Vagina (tissue), 2 donors: ENCODE measurements at regions not wholly inside any gene's neighbourhood (a gene's known extent, or its start where the extent isn't known, plus 50 kb on each side); places are given as distances from the start of the nearest gene placed in this dataset.

Experiments
- DNase-seq, 2 donors: peaks; one replicate each; pipeline ENCODE4 v3.0.0-alpha.2; 2017; ENCODE audit errors: extremely low spot score in 2 of 2
- H3K27ac ChIP-seq: fragments of 200-600 bp; sonication (generic); one replicate; pipeline ENCODE4 v1.5.1; 2019
- H3K27me3 ChIP-seq: fragments of 200-600 bp; sonication (generic); one replicate; pipeline ENCODE4 v1.5.1; 2019
- H3K36me3 ChIP-seq, 2 donors: fragments of 200-600 bp; sonication (generic); one replicate each; pipeline ENCODE4 v1.5.1; 2017 to 2019
- H3K4me1 ChIP-seq: fragments of 200-600 bp; sonication (generic); one replicate; pipeline ENCODE4 v1.5.1; 2019
- H3K4me3 ChIP-seq, 2 donors: fragments of 200-600 bp; sonication (generic); 1 replicate in 1 of 2; 2 replicates in 1 of 2; pipeline ENCODE4 v1.5.1; 2016 to 2019
- H3K9me3 ChIP-seq: fragments of 200-600 bp; sonication (generic); one replicate; pipeline ENCODE4 v1.5.1; 2019
- POLR2A ChIP-seq, 2 donors: fragments of 450-650 bp; IDR thresholded peaks; one replicate each; pipeline ENCODE4 v1.6.1; 2017; ENCODE audit warnings: antibody characterized with exemption in 2 of 2, mild to moderate bottlenecking in 2 of 2, moderate library complexity in 2 of 2
- POLR2AphosphoS5 ChIP-seq, 2 donors: sonication (generic); formaldehyde crosslinking; IDR thresholded peaks; one replicate each; pipeline ENCODE4 v1.9.0; 2017; ENCODE audit warnings: antibody characterized with exemption in 2 of 2, mild to moderate bottlenecking in 2 of 2, low read depth in 1 of 2; ENCODE audit not compliant: insufficient read depth in 1 of 2
- intact Hi-C: fragments of 100-400 bp; cut with DNase I; formaldehyde crosslinking; loops from one replicate; pipeline ENCODE4 v1.15.1; 2023
- TF ChIP-seq, protein P1 (sequence below), 3 experiments: fragments of 450-650 bp in 2 of 3; fragments of 200-600 bp in 1 of 3; sonication (generic) in 1 of 3; IDR thresholded peaks; one replicate each; pipeline ENCODE4 v1.5.1; 2017 to 2019; ENCODE audit warnings: antibody characterized with exemption in 3 of 3, mild to moderate bottlenecking in 2 of 3, moderate library complexity in 2 of 3

DNA sequence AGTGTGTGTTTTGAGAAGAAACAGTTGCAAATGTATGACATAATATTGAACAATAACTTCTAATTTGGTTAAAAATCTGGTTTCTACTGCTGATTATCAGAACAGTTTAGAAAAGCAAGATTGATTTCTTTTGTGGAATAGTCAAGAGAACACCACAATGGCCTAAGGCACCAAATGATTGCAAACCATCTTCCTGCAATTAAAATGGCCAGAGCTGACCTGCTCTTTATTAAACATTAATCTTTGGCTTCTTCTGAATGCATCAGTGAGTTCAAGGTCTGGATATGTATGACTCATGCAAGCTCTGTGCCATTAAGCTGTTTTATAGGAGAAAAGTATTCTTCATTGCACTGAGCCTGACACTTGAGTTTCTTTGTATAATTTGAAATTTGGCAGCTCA, 107.8 kb upstream of the PDHA2 start:
- TF ChIP-seq, protein P1, sequence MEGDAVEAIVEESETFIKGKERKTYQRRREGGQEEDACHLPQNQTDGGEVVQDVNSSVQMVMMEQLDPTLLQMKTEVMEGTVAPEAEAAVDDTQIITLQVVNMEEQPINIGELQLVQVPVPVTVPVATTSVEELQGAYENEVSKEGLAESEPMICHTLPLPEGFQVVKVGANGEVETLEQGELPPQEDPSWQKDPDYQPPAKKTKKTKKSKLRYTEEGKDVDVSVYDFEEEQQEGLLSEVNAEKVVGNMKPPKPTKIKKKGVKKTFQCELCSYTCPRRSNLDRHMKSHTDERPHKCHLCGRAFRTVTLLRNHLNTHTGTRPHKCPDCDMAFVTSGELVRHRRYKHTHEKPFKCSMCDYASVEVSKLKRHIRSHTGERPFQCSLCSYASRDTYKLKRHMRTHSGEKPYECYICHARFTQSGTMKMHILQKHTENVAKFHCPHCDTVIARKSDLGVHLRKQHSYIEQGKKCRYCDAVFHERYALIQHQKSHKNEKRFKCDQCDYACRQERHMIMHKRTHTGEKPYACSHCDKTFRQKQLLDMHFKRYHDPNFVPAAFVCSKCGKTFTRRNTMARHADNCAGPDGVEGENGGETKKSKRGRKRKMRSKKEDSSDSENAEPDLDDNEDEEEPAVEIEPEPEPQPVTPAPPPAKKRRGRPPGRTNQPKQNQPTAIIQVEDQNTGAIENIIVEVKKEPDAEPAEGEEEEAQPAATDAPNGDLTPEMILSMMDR (IDR thresholded peaks at IDR 0.05) = no peak
- TF ChIP-seq POLR2AphosphoS5 (IDR thresholded peaks at IDR 0.05; ENCODE audit: insufficient read depth in 1 of 2, low read depth in 1 of 2) = no peak
- TF ChIP-seq POLR2A (IDR thresholded peaks at IDR 0.05) = no peak
- no peaks in the 10 kb centered on the region for H3K4me1 ChIP-seq
- no peaks in the 10 kb centered on the region for H3K27me3 ChIP-seq
- H3K27ac ChIP-seq = no peak overlapping the region
- intact Hi-C loops = no loop called here
- DNase-seq = no peak
- no peaks in the 10 kb centered on the region for H3K36me3 ChIP-seq
- no peak overlapping the region for H3K4me3 ChIP-seq
- no peaks in the 10 kb centered on the region for H3K9me3 ChIP-seq

DNA sequence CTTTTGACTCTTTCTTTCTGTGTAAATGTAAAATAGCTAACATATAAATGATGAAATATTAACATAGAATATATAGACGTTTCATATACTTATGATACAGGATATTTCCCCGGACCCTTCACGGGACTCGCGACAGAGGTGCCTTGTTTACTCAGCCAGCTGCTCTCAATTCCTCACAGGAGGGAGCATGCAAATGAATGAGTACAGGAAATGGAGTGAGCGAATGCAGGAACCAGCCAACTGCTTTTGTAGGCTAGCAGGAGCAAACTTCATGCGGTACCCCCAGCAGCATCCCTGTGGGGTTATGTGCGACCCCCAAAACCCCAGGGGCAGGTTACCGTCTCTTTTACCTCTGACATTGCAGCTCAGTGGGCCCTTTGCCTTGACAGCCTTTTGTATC, 110.3 kb upstream of the PDHA2 start:
- DNase-seq = no peak
- Histone ChIP-seq H3K4me1 (no peaks in the 10 kb centered on the region), H3K36me3 (no peaks in the 10 kb centered on the region), H3K9me3 (no peaks in the 10 kb centered on the region), H3K4me3 (no peak overlapping the region), H3K27me3 (no peaks in the 10 kb centered on the region), H3K27ac (no peak overlapping the region)
- no peak for TF ChIP-seq POLR2AphosphoS5 (IDR thresholded peaks at IDR 0.05; ENCODE audit: insufficient read depth in 1 of 2, low read depth in 1 of 2)
- intact Hi-C loops = no loop called here

- no peak overlapping the region for H3K4me3 ChIP-seq
- intact Hi-C loops = no loop called here
- H3K9me3 ChIP-seq = no peaks in the 10 kb centered on the region
- no peaks in the 10 kb centered on the region for H3K4me1 ChIP-seq
- H3K36me3 ChIP-seq = no peaks in the 10 kb centered on the region
- no peak for DNase-seq
- H3K27ac ChIP-seq = no peak overlapping the region
- TF ChIP-seq POLR2A (IDR thresholded peaks at IDR 0.05) (no peak), POLR2AphosphoS5 (IDR thresholded peaks at IDR 0.05; ENCODE audit: insufficient read depth in 1 of 2, low read depth in 1 of 2) (peak in 1 of 2 donors; percentile 37)
- TF ChIP-seq, protein P1 (IDR thresholded peaks at IDR 0.05) = no peak
- H3K27me3 ChIP-seq = no peaks in the 10 kb centered on the region
These were observed 111.7 kb upstream of the PDHA2 start for GRCh38 chr4:95728145-95728544.

DNA sequence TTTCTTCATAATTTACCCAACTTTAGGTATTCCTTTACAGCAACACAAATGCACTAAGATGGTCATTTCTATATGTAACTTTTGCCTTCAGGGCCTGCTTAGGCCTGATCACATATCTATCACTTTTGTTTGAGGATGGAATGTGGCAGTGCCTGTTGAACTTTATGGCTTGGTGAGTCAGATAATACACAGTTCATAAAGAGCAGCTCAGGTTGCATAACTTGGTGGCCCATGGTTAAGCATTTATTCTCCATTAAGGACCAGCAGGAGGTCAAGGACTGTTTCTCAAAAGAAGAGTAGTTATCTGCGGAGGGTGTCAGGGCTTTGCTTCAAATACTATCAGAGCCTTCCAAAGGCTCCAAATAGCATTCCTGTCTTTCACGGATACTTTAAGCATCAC, 124.1 kb upstream of the PDHA2 start:
- Histone ChIP-seq H3K9me3 (no peaks in the 10 kb centered on the region), H3K4me3 (no peak overlapping the region), H3K27me3 (no peaks in the 10 kb centered on the region), H3K36me3 (no peaks in the 10 kb centered on the region), H3K27ac (no peak overlapping the region), H3K4me1 (no peaks in the 10 kb centered on the region)
- intact Hi-C loops = no loop called here
- DNase-seq = no peak
- no peak for TF ChIP-seq POLR2AphosphoS5 (IDR thresholded peaks at IDR 0.05; ENCODE audit: insufficient read depth in 1 of 2, low read depth in 1 of 2)
- no peak for TF ChIP-seq POLR2A (IDR thresholded peaks at IDR 0.05)
- TF ChIP-seq, protein P1 (IDR thresholded peaks at IDR 0.05) = no peak

GRCh38 chr4:95714571-95714970, 125.3 kb upstream of the PDHA2 start:
- Histone ChIP-seq H3K4me3 (no peak overlapping the region), H3K9me3 (no peaks in the 10 kb centered on the region), H3K36me3 (no peaks in the 10 kb centered on the region), H3K27me3 (no peaks in the 10 kb centered on the region), H3K4me1 (no peaks in the 10 kb centered on the region), H3K27ac (no peak overlapping the region)
- TF ChIP-seq POLR2AphosphoS5 (IDR thresholded peaks at IDR 0.05; ENCODE audit: insufficient read depth in 1 of 2, low read depth in 1 of 2) (no peak), POLR2A (IDR thresholded peaks at IDR 0.05) (no peak)
- TF ChIP-seq, protein P1 (IDR thresholded peaks at IDR 0.05) = no peak
- DNase-seq = no peak
- intact Hi-C loops = no loop called here

DNA sequence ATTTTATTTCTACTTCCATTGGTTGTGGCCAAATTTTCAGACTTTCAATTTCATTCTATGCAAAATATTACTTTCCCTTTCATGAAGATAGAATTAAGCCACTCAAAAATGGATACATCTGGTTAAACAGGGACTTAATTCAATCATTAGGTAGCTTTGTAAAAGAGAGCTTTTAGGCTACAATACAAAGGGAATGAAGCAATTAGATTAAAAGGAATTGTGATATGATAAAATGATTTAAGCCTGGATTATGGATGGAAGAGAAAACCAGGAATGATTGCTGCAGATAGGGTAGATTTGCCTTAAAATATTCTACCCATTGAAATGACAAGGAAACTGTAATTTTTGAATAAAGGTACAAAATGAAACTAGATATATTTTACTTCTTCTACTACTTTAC, 134.6 kb upstream of the PDHA2 start:
- Histone ChIP-seq H3K27me3 (no peaks in the 10 kb centered on the region), H3K36me3 (no peaks in the 10 kb centered on the region), H3K27ac (no peak overlapping the region), H3K4me1 (no peaks in the 10 kb centered on the region), H3K9me3 (no peaks in the 10 kb centered on the region), H3K4me3 (no peak overlapping the region)
- intact Hi-C loops = no loop called here
- no peak for TF ChIP-seq POLR2AphosphoS5 (IDR thresholded peaks at IDR 0.05; ENCODE audit: insufficient read depth in 1 of 2, low read depth in 1 of 2)
- no peak for TF ChIP-seq POLR2A (IDR thresholded peaks at IDR 0.05)
- TF ChIP-seq, protein P1 (IDR thresholded peaks at IDR 0.05) = no peak
- no peak for DNase-seq
